Lung (tissue), 11 donors: ENCODE measurements at regions not wholly inside any gene's neighbourhood (a gene's known extent, or its start where the extent isn't known, plus 50 kb on each side); places are given as distances from the start of the nearest gene placed in this dataset.

ENCODE experiments used
- ATAC-seq: fragments of 200-7000 bp; cut with Tn5 transposase; one replicate; pipeline ENCODE4 v1.9.1; 2020; ENCODE audit warnings: moderate number of reproducible peaks; ENCODE audit not compliant: insufficient read depth, low FRiP score
- DNase-seq, 3 donors: peaks; one replicate each; pipeline ENCODE4 v3.0.0-alpha.2; 2013 to 2017
- H3K27ac ChIP-seq, 2 donors: one replicate each; pipeline ENCODE4 v1.5.1; 2013; ENCODE audit warnings: mild to moderate bottlenecking in 2 of 2, moderate library complexity in 2 of 2, control low read depth in 1 of 2, inconsistent platforms in 1 of 2, low read depth in 1 of 2, low read length in 1 of 2
- H3K27me3 ChIP-seq, 3 donors: one replicate each; pipeline ENCODE4 v1.5.1; 2013; ENCODE audit warnings: low read length in 2 of 3; ENCODE audit not compliant: control insufficient read depth in 3 of 3, insufficient read depth in 3 of 3
- H3K36me3 ChIP-seq, 4 donors: one replicate each; pipeline ENCODE4 v1.5.1; 2013; ENCODE audit warnings: low read length in 4 of 4, mild to moderate bottlenecking in 1 of 4, moderate library complexity in 1 of 4; ENCODE audit not compliant: control insufficient read depth in 4 of 4, insufficient read depth in 4 of 4
- H3K4me1 ChIP-seq, 5 donors: one replicate each; pipeline ENCODE4 v1.5.1; 2013; ENCODE audit warnings: low read length in 5 of 5, mild to moderate bottlenecking in 2 of 5, moderate library complexity in 1 of 5; ENCODE audit not compliant: control insufficient read depth in 5 of 5, insufficient read depth in 5 of 5
- H3K4me3 ChIP-seq: one replicate; pipeline ENCODE4 v1.5.1; 2013; ENCODE audit warnings: mild to moderate bottlenecking, control low read depth, moderate library complexity
- H3K9ac ChIP-seq, 2 donors: one replicate each; pipeline ENCODE4 v1.5.1; 2013; ENCODE audit warnings: low read length in 2 of 2, control low read depth in 1 of 2; ENCODE audit not compliant: insufficient read depth in 1 of 2
- H3K9me3 ChIP-seq, 4 donors: one replicate each; pipeline ENCODE4 v1.5.1; 2013; ENCODE audit warnings: low read length in 3 of 4, mild to moderate bottlenecking in 1 of 4, moderate library complexity in 1 of 4; ENCODE audit not compliant: control insufficient read depth in 4 of 4, insufficient read depth in 3 of 4
- CTCF ChIP-seq: IDR thresholded peaks from 2 replicates; pipeline ENCODE4 v1.5.1; 2012; ENCODE audit warnings: mild to moderate bottlenecking; ENCODE audit errors: control extremely low read depth, extremely low read depth
- WGBS, 2 donors: extraction: QIAGEN DNeasy Blood & Tissue Kit; methylation state at CpG; one replicate each; pipeline ENCODE4 v1.1.7; 2013; 5-methylcytosine and 5-hydroxymethylcytosine counted together
- donor health status: control.
- donor health status: control.
- donor health status: Bipolar disorder and iron deficiency.
- donor health status: healthy.
- donor health status: DM: yes; HTN: yes; CAD: no.

- Histone ChIP-seq H3K27ac (no peak overlapping the region), H3K9ac (no peak overlapping the region), H3K4me3 (no peak overlapping the region), H3K4me1 (no peaks in the 10 kb centered on the region), H3K36me3 (no peaks in the 10 kb centered on the region), H3K27me3 (no peaks in the 10 kb centered on the region), H3K9me3 (peaks cover 0 to 3% (median 0%) of the 10 kb centered on the region in 4 donors)
- TF ChIP-seq CTCF, result no peak
- 72 to 85% methylated on average over 25 of the region's 25 CpGs for WGBS, 2 donors
- ATAC-seq (no peak), DNase-seq (no peak)
These were observed 663.5 kb downstream of the BRD1 start for GRCh38 chr22:49163960-49164690.

GRCh38 chr22:49163258-49163959 is 664.3 kb downstream of the BRD1 start:
- DNase-seq (no peak), ATAC-seq (no peak)
- no peaks in the 10 kb centered on the region for H3K27me3 ChIP-seq
- no peak overlapping the region for H3K4me3 ChIP-seq
- TF ChIP-seq CTCF, result no peak
- H3K36me3 ChIP-seq, result no peaks in the 10 kb centered on the region
- peaks cover 0 to 3% (median 0%) of the 10 kb centered on the region in 4 donors for H3K9me3 ChIP-seq
- H3K27ac ChIP-seq, result no peak overlapping the region
- H3K9ac ChIP-seq, result no peak overlapping the region
- WGBS, 2 donors, result 83 to 88% methylated on average over 20 of the region's 20 CpGs
- no peaks in the 10 kb centered on the region for H3K4me1 ChIP-seq

GRCh38 chr22:49162841-49163240 is 664.8 kb downstream of the BRD1 start:
- Histone ChIP-seq H3K27me3 (no peaks in the 10 kb centered on the region), H3K4me3 (no peak overlapping the region), H3K4me1 (no peaks in the 10 kb centered on the region), H3K9me3 (no peaks in the 10 kb centered on the region), H3K27ac (no peak overlapping the region), H3K9ac (no peak overlapping the region), H3K36me3 (no peaks in the 10 kb centered on the region)
- no peak for ATAC-seq
- DNase-seq, result no peak
- no peak for TF ChIP-seq CTCF
- 88 to 89% methylated on average over 16 of the region's 16 CpGs for WGBS, 2 donors
